ENCODE measurements at regions not wholly inside any gene's neighbourhood (a gene's known extent, or its start where the extent isn't known, plus 50 kb on each side); places are given as distances from the start of the nearest gene placed in this dataset.

DNA sequence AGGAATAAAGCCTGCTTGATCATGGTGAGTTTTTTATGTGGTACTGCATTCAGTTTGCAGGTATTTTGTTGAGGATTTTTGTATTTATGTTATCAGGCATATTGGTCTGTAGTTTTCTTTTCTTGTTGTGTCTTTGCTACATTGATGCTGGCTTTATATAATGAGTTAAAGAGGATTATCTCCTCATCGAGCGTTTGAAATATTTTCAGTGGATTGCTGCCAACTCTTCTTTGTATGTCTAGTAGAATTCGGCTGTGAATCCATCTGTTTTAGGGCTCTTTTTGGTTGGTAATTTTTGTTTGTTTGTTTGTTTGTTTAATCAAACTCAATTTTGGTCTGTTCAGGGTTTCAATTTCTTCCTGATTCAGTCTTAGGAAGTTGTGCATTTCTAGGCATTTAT, 758.4 kb downstream of the KCNA4 start:
- H3K4me3 ChIP-seq (ENCODE audit: low read depth, low read length), result no peak overlapping the region
- Mint-ChIP-seq H3K36me3 (ENCODE audit: insufficient read depth, unreplicated experiment) (no peaks in the 10 kb centered on the region), H3K4me1 (ENCODE audit: low read depth, unreplicated experiment) (peaks cover 6% of the 10 kb centered on the region), H3K9me3 (ENCODE audit: unreplicated experiment) (no peaks in the 10 kb centered on the region), H3K27ac (ENCODE audit: unreplicated experiment) (no peak overlapping the region), H3K4me3 (ENCODE audit: unreplicated experiment) (no peak overlapping the region), H3K27me3 (ENCODE audit: insufficient read depth, unreplicated experiment) (no peaks in the 10 kb centered on the region)
- no TSS peak for BruUV-seq (replicated peaks)
- H3K27me3 ChIP-seq (replicated peaks; ENCODE audit: control insufficient read depth, insufficient read depth, low read length), result no peaks in the 10 kb centered on the region
- no peaks in the 10 kb centered on the region for H3K36me3 ChIP-seq (ENCODE audit: control insufficient read depth, insufficient read depth, low read length)
- H3K9me3 ChIP-seq, result no peaks in the 10 kb centered on the region; the same call in 1 of the 2 replicates
- DNase-seq, result no peak
- ChIA-PET CTCF (no interaction called here), POLR2A (no interaction called here)
- TF ChIP-seq, protein P1, sequence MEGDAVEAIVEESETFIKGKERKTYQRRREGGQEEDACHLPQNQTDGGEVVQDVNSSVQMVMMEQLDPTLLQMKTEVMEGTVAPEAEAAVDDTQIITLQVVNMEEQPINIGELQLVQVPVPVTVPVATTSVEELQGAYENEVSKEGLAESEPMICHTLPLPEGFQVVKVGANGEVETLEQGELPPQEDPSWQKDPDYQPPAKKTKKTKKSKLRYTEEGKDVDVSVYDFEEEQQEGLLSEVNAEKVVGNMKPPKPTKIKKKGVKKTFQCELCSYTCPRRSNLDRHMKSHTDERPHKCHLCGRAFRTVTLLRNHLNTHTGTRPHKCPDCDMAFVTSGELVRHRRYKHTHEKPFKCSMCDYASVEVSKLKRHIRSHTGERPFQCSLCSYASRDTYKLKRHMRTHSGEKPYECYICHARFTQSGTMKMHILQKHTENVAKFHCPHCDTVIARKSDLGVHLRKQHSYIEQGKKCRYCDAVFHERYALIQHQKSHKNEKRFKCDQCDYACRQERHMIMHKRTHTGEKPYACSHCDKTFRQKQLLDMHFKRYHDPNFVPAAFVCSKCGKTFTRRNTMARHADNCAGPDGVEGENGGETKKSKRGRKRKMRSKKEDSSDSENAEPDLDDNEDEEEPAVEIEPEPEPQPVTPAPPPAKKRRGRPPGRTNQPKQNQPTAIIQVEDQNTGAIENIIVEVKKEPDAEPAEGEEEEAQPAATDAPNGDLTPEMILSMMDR (IDR thresholded peaks at IDR 0.05; ENCODE audit: insufficient read depth in 1 of 2, low read depth in 1 of 2, low read length in 1 of 2, severe bottlenecking in 1 of 2, unreplicated experiment in 1 of 2), result no peak
- intact Hi-C loops (cut with micrococcal nuclease; ENCODE audit: unreplicated experiment), result no loop called here
- H3K4me1 ChIP-seq, result no peaks in the 10 kb centered on the region

DNA sequence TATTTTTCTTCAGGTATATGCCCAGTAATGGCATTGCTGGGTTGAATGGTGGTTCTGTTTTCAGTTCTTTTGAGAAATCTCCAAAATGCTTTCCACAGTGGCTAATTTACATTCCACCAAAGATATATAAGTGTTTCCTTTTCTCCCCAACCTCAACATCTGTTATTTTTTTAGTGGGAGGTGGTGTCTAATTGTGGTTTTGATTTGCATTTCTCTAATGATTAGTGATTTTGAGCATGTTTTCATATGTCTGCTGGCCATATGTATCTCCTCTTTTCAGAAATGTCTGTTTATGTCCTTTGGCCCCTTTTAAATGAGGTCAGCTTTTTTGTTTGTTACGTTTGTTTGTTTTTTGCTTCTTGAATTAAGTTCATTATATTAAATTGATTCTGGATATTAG, 760.2 kb downstream of the KCNA4 start:
- Mint-ChIP-seq H3K27ac (ENCODE audit: unreplicated experiment) (no peak overlapping the region), H3K27me3 (ENCODE audit: insufficient read depth, unreplicated experiment) (no peaks in the 10 kb centered on the region), H3K36me3 (ENCODE audit: insufficient read depth, unreplicated experiment) (no peaks in the 10 kb centered on the region), H3K4me3 (ENCODE audit: unreplicated experiment) (no peak overlapping the region), H3K4me1 (ENCODE audit: low read depth, unreplicated experiment) (peaks cover 6% of the 10 kb centered on the region), H3K9me3 (ENCODE audit: unreplicated experiment) (no peaks in the 10 kb centered on the region)
- H3K27me3 ChIP-seq (replicated peaks; ENCODE audit: control insufficient read depth, insufficient read depth, low read length), result no peaks in the 10 kb centered on the region
- TF ChIP-seq, protein P1 (IDR thresholded peaks at IDR 0.05; ENCODE audit: insufficient read depth in 1 of 2, low read depth in 1 of 2, low read length in 1 of 2, severe bottlenecking in 1 of 2, unreplicated experiment in 1 of 2), result no peak
- CTCF ChIA-PET, result interaction anchor here (0.7 kb wide), 1 partner anchor 78 kb away, joined by 4 read pairs; no protein-coding TSS in a partner anchor
- DNase-seq, result no peak
- H3K4me3 ChIP-seq (ENCODE audit: low read depth, low read length), result no peak overlapping the region
- POLR2A ChIA-PET, result no interaction called here
- no peaks in the 10 kb centered on the region for H3K36me3 ChIP-seq (ENCODE audit: control insufficient read depth, insufficient read depth, low read length)
- no peaks in the 10 kb centered on the region for H3K4me1 ChIP-seq
- intact Hi-C loops (cut with micrococcal nuclease; ENCODE audit: unreplicated experiment), result no loop called here
- no peaks in the 10 kb centered on the region; the same call in 1 of the 2 replicates for H3K9me3 ChIP-seq
- no TSS peak for BruUV-seq (replicated peaks)

DNA sequence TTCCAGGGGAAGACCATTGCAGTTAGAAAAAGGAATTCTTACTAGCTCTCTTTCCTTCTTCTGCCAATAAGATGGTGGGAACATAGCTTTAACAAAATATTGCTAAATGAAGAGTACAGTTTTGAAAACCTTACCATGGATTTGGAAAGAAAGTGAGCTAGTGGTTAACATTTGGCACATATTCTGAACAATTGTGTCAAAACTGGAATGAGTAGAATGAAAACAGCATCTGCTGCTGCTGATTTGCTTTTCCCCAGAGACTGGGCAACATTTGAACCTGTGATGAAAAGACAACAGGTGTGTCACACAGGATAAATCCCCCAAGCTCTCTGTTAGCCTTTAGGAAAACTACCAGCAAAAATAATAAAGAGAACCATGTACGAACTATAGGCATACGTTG, 761.4 kb downstream of the KCNA4 start:
- TF ChIP-seq, protein P1 (IDR thresholded peaks at IDR 0.05; ENCODE audit: insufficient read depth in 1 of 2, low read depth in 1 of 2, low read length in 1 of 2, severe bottlenecking in 1 of 2, unreplicated experiment in 1 of 2), result no peak
- POLR2A ChIA-PET, result no interaction called here
- intact Hi-C loops (cut with micrococcal nuclease; ENCODE audit: unreplicated experiment), result no loop called here
- H3K4me3 Mint-ChIP-seq (ENCODE audit: unreplicated experiment), result no peak overlapping the region
- no peaks in the 10 kb centered on the region for H3K4me1 ChIP-seq
- H3K27me3 Mint-ChIP-seq (ENCODE audit: insufficient read depth, unreplicated experiment), result no peaks in the 10 kb centered on the region
- H3K4me3 ChIP-seq (ENCODE audit: low read depth, low read length), result no peak overlapping the region
- H3K36me3 ChIP-seq (ENCODE audit: control insufficient read depth, insufficient read depth, low read length), result no peaks in the 10 kb centered on the region
- no peaks in the 10 kb centered on the region for H3K9me3 Mint-ChIP-seq (ENCODE audit: unreplicated experiment)
- DNase-seq, result no peak
- no peaks in the 10 kb centered on the region for H3K4me1 Mint-ChIP-seq (ENCODE audit: low read depth, unreplicated experiment)
- CTCF ChIA-PET, result no interaction called here
- no peaks in the 10 kb centered on the region for H3K36me3 Mint-ChIP-seq (ENCODE audit: insufficient read depth, unreplicated experiment)
- no peaks in the 10 kb centered on the region for H3K27me3 ChIP-seq (replicated peaks; ENCODE audit: control insufficient read depth, insufficient read depth, low read length)
- H3K27ac Mint-ChIP-seq (ENCODE audit: unreplicated experiment), result no peak overlapping the region
- H3K9me3 ChIP-seq, result no peaks in the 10 kb centered on the region; the same call in 1 of the 2 replicates
- BruUV-seq (replicated peaks), result no TSS peak

Measured in Caco-2 (cell line).